Epithelial cell of esophagus (primary cell): ENCODE measurements at regions not wholly inside any gene's neighbourhood (a gene's known extent, or its start where the extent isn't known, plus 50 kb on each side); places are given as distances from the start of the nearest gene placed in this dataset.

Experiments
- DNase-seq: peaks from one replicate; pipeline ENCODE4 v3.0.0; 2010; ENCODE audit warnings: low read depth
- H3K4me3 ChIP-seq: 2 replicates; pipeline ENCODE4 v1.5.1; 2011; ENCODE audit warnings: mild to moderate bottlenecking, low read length, control low read depth
- TF ChIP-seq, protein P1 (sequence below): IDR thresholded peaks from 2 replicates; pipeline ENCODE4 v1.5.1; 2011; ENCODE audit warnings: low read depth, mild to moderate bottlenecking, low read length, control low read depth, inconsistent platforms; ENCODE audit not compliant: insufficient read depth; ENCODE audit errors: missing control alignments

DNA sequence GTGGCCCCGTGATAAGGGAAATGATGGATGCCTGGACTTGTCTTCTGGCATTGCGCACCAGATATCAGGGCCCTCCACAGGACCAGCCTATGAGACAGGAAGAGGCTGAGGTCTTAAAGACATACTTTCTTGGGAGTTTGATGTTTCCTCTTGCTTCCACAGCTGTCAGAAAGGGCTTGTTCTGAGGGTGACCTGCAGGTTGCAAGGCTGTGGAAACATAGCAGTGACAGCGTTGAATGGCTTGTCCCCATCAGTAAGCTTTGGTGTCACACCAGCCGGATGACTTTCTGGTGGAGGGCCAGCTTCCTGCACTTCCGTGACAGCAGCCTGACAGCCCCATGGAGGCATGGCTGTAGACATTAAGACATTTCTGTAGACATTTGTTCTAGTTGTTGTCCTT lies 143.2 kb downstream of the C9orf152 start:
- no peak for DNase-seq
- TF ChIP-seq, protein P1, sequence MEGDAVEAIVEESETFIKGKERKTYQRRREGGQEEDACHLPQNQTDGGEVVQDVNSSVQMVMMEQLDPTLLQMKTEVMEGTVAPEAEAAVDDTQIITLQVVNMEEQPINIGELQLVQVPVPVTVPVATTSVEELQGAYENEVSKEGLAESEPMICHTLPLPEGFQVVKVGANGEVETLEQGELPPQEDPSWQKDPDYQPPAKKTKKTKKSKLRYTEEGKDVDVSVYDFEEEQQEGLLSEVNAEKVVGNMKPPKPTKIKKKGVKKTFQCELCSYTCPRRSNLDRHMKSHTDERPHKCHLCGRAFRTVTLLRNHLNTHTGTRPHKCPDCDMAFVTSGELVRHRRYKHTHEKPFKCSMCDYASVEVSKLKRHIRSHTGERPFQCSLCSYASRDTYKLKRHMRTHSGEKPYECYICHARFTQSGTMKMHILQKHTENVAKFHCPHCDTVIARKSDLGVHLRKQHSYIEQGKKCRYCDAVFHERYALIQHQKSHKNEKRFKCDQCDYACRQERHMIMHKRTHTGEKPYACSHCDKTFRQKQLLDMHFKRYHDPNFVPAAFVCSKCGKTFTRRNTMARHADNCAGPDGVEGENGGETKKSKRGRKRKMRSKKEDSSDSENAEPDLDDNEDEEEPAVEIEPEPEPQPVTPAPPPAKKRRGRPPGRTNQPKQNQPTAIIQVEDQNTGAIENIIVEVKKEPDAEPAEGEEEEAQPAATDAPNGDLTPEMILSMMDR = no peak
- no peak overlapping the region for H3K4me3 ChIP-seq

DNA sequence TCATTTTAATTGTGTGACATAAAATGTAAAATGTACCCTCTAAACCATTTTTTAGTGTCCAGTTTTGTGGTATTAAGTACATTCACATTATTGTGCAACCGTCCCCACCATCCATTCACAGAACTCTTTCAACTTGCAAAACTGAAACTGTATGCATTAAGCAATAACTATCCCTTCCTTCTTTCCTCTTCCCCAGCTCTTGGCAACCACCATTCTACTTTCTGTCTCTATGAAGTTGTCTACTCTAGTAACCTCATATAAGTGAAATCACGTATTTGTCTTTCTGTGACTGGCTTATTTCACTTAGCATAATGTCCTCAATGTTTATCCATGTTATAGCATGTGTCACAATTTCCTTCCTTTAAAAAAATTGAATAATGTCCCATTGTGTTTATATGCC lies 142.4 kb downstream of the C9orf152 start:
- TF ChIP-seq, protein P1 = no peak
- DNase-seq = peak; percentile 53
- no peak overlapping the region for H3K4me3 ChIP-seq

DNA sequence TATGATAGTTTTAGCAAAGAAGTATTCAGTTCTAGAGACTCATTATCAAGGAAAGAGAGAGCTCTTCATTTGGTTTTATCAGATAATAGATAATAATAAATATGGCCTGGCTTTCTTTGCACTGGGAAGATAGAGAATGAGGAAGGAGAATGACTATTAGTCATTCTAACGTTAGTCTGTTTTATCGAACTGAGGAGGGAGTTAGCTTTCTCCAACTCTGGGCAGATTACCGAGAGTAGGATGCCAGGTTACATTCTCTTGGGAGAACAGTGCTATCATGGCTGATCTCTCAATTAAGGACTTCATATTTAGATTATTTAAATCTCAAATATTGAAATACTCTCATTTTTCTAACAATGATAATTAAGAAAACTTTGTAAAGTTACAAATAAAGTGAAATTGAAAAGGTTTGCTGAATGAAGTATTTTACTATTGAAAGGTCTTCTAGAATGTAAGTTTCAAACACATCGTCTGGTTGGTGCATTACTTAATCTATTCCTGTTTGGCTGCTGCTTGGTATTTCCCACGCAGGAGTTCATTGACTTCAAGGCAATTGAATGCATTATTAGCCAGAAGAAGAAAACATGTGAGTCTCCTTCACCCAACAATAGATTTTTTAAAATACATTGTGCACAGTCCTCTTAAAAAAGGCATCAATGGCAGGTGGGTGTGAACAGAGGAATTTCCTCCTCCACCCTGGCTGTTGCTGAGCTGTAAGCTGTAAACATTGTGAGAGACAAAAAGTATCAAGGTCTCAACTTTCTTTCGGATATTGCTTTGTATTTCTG lies 140.8 kb downstream of the C9orf152 start:
- no peak for DNase-seq
- H3K4me3 ChIP-seq = no peak overlapping the region
- TF ChIP-seq, protein P1 = no peak

- no peak overlapping the region for H3K4me3 ChIP-seq
- DNase-seq = no peak
- TF ChIP-seq, protein P1 = no peak
These were observed 139.7 kb downstream of the C9orf152 start for GRCh38 chr9:110068212-110068611.

DNA sequence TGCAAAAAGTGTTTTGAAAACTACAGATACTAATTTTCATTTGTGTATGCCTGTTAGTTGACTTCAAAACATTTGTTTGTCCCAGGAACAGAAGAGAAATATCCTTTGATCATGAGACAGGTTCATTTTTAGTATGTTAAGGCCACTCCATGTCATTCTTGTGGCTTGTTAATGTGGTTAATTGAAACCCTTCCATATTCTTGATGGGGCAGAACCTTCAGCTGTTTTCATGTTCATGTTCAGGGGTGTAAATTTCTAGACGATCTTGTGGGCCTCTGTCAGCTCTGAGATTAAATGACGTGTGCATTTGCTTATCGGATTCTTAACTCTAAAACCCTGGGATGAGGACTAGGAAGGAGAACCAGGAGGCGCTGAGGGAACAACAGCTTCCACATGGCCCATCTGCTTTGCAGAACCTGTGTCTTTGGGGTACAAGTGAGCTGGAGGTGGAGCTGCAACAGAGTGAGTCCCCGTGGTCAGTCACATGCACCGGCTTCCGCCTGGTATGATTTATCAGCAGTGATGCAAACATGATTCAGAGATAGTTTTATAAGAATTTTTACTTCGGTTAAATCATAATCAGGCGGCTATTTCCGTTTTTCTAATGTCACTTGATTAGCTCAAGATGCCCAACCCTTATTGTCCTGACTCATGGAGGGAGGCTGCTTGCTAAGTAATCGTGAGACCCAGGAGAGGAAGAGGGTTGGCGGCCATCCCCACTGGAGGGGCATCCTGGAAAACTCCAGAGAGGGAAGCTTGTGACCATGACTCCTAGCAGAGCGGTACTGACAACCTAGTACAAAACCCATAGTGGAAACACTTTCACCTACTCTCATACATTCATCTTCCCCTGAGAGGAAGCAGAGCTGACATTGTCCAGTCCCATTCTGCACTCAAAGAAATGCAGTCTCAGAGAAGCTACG lies 138.4 kb downstream of the C9orf152 start:
- DNase-seq = peak; percentile 63
- no peak overlapping the region for H3K4me3 ChIP-seq
- TF ChIP-seq, protein P1 = no peak

DNA sequence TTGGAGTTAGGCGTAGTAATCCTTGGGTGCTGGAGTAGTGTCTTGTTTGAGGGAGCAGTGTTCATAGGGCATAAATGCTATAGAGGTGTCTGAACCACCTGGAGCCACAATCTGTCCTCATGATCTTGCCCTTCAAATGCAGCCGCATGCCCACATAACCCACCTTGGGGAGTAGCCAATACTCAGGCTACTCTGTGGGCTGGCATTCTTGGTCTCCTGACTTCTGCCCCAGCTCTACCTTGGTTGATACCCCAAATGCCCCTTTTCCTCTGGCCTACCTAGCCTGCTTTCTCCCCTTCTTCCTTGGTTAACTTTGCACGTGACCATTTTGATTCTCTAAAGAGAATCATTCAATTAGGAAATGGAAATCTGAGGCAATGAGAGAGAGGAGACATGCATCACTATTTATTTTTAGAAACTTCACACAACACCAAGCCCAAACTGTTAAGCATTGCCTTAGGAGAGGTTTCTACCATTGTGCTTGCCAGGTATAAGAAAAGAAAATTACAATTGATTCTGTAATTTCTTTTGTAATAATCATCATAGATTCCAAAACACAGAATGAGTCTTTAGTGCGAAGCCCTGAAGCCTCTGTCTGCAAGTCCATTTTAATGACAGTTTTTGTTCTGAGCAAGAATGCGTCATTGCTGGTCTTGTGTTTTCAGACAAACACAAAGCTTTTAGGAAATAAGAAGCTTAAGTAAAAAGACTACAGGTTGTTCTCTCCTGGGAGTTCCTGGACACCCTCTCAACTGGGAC lies 135.2 kb downstream of the C9orf152 start:
- DNase-seq = peak; percentile 55
- TF ChIP-seq, protein P1 = no peak
- no peak overlapping the region for H3K4me3 ChIP-seq
